GM10266 (cell line): ENCODE measurements at regions not wholly inside any gene's neighbourhood (a gene's known extent, or its start where the extent isn't known, plus 50 kb on each side); places are given as distances from the start of the nearest gene placed in this dataset.

ENCODE experiments used
- DNase-seq: peaks from one replicate; pipeline ENCODE4 v3.0.0; 2012; ENCODE audit errors: extremely low spot score
- CTCF ChIP-seq: IDR thresholded peaks from 2 replicates; pipeline ENCODE4 v1.5.1; 2012; ENCODE audit warnings: mild to moderate bottlenecking, low read depth; ENCODE audit not compliant: control insufficient read depth, insufficient read depth; ENCODE audit errors: missing control alignments

- DNase-seq: no peak
- TF ChIP-seq CTCF: no peak
Observed at GRCh38 chr17:77476006-77476405, 335.2 kb downstream of the SEC14L1 start.

GRCh38 chr17:77476498-77476897 is 335.7 kb downstream of the SEC14L1 start:
- no peak for TF ChIP-seq CTCF
- DNase-seq: no peak

GRCh38 chr17:77476931-77477805 is 336.4 kb downstream of the SEC14L1 start:
- TF ChIP-seq CTCF: no peak
- no peak for DNase-seq

- no peak for TF ChIP-seq CTCF
- no peak for DNase-seq
Observed at GRCh38 chr17:77478281-77478680, 337.5 kb downstream of the SEC14L1 start.

- TF ChIP-seq CTCF: no peak
- DNase-seq: no peak
Observed at GRCh38 chr17:77478899-77479298, 338.1 kb downstream of the SEC14L1 start.

- DNase-seq: no peak
- TF ChIP-seq CTCF: no peak
Observed at GRCh38 chr17:77479372-77480198, 338.8 kb downstream of the SEC14L1 start.

GRCh38 chr17:77480199-77480508 is 339.4 kb downstream of the SEC14L1 start:
- no peak for DNase-seq
- TF ChIP-seq CTCF: no peak
